ENCODE measurements at regions not wholly inside any gene's neighbourhood (a gene's known extent, or its start where the extent isn't known, plus 50 kb on each side); places are given as distances from the start of the nearest gene placed in this dataset.
"Not testable (repeated sequence)": the region's sequence is repeated elsewhere in the genome, so short reads cannot be mapped to it uniquely, and the experiment has no call there.

DNA sequence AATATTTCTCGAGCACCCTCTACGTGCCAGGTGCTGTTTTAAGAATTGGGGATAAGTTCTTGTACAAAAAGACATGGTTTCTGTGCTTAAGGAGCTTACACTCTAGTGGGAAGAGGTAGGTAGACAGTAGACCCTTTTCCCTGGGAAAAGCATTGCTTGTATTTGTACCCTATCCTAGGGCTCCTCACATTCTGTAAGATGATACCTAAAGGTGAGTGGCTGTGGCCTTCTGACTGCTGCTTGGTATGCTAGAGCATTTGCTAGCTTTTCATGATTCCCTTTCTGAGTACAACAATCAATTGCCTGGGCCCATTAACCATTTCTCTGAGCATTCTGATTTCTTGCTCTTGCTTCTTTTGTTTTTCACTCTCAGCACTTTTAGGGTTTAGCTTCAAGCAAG, 286.6 kb downstream of the ZIC3 start:
- in situ Hi-C loops (cut with MboI; ENCODE audit: low sequenced_read_pairs, unreplicated experiment): no loop called here
- TF ChIP-seq, protein P1, sequence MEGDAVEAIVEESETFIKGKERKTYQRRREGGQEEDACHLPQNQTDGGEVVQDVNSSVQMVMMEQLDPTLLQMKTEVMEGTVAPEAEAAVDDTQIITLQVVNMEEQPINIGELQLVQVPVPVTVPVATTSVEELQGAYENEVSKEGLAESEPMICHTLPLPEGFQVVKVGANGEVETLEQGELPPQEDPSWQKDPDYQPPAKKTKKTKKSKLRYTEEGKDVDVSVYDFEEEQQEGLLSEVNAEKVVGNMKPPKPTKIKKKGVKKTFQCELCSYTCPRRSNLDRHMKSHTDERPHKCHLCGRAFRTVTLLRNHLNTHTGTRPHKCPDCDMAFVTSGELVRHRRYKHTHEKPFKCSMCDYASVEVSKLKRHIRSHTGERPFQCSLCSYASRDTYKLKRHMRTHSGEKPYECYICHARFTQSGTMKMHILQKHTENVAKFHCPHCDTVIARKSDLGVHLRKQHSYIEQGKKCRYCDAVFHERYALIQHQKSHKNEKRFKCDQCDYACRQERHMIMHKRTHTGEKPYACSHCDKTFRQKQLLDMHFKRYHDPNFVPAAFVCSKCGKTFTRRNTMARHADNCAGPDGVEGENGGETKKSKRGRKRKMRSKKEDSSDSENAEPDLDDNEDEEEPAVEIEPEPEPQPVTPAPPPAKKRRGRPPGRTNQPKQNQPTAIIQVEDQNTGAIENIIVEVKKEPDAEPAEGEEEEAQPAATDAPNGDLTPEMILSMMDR (IDR thresholded peaks at IDR 0.05; ENCODE audit: borderline replicate concordance, control extremely low read depth, extremely low read depth, insufficient read depth, missing control alignments): no peak
- DNase-seq (ENCODE audit: low spot score): no peak

DNA sequence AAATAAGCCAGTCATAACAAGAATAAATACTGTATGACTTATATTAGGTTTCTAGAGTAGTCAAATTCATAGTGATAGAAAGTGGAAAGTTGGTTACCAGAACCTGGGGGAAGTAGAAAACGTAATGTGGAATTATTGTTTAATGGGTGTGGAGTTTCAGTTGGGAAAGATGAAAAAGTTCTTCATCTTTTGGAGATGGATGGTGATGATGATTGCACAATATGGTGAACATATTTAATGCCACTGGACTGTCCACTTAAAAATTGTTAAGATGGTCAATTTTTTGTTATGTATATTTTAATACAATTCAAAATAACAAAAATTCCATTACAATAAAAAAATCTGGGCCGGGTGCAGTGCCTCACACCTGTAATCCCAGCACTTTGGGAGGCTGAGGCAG, 289.6 kb downstream of the ZIC3 start:
- TF ChIP-seq, protein P1 (IDR thresholded peaks at IDR 0.05; ENCODE audit: borderline replicate concordance, control extremely low read depth, extremely low read depth, insufficient read depth, missing control alignments): no peak
- DNase-seq (ENCODE audit: low spot score): no peak
- in situ Hi-C loops (cut with MboI; ENCODE audit: low sequenced_read_pairs, unreplicated experiment): no loop called here

DNA sequence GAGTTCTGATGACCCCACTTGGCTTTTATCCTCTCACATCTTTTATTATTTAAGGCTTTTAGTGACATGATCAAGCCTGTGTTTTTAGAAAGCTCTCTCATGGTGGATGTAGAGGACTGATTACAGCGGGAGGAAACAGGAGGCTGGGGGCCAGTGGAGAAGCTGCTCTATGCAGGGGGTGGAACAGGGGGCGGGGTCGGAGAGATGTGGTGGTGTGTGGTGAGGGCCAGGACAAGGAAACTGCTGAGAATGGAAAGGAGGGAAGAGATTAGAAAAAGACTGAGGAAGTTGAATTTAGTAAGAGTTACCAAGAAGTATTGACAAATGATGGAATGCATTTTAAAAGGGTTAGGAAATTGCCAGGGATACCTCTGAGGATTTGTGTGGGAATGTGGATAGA, 292.2 kb downstream of the ZIC3 start:
- TF ChIP-seq, protein P1 (IDR thresholded peaks at IDR 0.05; ENCODE audit: borderline replicate concordance, control extremely low read depth, extremely low read depth, insufficient read depth, missing control alignments): no peak

DNA sequence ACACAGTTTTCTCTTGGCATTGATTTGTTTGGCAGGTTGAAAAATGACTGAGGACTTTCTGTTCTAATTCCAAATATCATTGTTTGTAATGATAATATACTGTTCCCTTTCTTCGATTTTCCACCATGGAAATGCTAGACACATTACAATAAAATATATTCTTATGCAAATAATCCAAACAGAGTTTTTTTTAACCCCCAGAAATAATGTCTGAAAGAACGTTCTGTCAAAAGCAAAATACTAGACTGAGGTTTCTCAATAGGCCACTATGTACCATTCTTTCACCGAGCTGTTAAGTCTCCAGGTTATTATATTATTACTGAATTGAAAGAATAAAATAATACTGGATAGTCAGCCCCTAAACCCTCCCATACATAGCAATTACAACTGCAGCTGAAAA, 312.5 kb downstream of the ZIC3 start:
- no peak for DNase-seq (ENCODE audit: low spot score)
- in situ Hi-C loops (cut with MboI; ENCODE audit: low sequenced_read_pairs, unreplicated experiment): no loop called here
- TF ChIP-seq, protein P1 (IDR thresholded peaks at IDR 0.05; ENCODE audit: borderline replicate concordance, control extremely low read depth, extremely low read depth, insufficient read depth, missing control alignments): no peak

More for the DNA sequence above, 292.2 kb downstream of the ZIC3 start:
- no peak for DNase-seq (ENCODE audit: low spot score)
- in situ Hi-C loops (cut with MboI; ENCODE audit: low sequenced_read_pairs, unreplicated experiment): no loop called here

DNA sequence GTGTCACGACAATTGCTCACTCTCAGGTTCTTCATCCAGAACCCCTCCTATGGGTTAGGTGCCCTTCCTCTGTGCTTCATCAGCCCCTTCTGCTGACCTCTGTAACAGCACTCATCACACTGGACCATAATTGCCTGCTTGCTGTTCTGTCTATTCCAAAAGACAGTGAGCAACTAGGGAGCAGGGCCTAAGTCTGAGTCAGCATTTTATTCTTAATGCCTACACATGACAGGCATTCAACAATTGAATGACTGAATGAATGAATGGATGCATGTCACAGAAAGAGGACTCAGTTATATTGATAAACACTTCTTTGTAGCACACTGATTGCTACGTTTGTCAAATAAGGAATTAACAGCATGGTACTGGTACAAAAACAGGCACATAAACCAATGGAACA, 317.0 kb downstream of the ZIC3 start:
- in situ Hi-C loops (cut with MboI; ENCODE audit: low sequenced_read_pairs, unreplicated experiment): no loop called here
- DNase-seq (ENCODE audit: low spot score): no peak
- TF ChIP-seq, protein P1 (IDR thresholded peaks at IDR 0.05; ENCODE audit: borderline replicate concordance, control extremely low read depth, extremely low read depth, insufficient read depth, missing control alignments): no peak

DNA sequence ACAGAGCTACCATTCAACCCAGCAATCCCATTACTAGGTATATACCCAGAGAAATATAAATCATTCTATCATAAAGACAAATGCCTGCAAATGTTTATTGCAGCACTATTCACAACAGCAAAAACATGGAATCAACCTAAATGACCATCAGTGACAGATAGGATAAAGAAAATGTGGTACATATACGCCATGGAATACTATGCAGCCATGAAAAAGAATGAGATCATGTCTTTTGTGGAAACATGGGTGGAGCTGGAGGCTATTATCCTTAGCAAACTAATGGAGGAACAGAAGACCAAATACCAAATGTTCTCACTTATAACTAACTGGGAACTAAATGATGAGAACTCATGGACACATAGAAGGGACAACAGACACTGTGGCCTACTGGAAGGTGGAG, 318.9 kb downstream of the ZIC3 start:
- in situ Hi-C loops (cut with MboI; ENCODE audit: low sequenced_read_pairs, unreplicated experiment); DNase-seq (ENCODE audit: low spot score): not testable (repeated sequence)

DNA sequence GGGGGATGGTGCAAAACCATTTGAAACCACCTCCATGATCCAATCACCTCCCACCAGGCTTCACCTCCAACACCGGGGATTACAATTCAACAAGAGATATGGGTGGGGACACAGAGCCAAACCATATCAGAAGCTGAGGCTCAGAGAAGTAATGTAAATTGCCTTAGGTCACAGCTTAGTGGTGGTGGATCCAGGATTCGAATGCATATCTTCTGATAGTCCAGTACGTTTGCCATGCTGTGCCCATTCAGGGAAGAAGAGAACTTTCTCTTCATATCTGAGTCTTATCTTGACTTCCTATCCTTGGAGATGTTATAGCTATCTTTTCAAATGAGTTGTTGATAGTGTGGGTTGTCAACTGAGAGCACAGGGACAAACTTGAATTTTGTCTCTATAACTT, 325.5 kb downstream of the ZIC3 start:
- DNase-seq (ENCODE audit: low spot score): no peak
- TF ChIP-seq, protein P1 (IDR thresholded peaks at IDR 0.05; ENCODE audit: borderline replicate concordance, control extremely low read depth, extremely low read depth, insufficient read depth, missing control alignments): no peak

More for the DNA sequence above, 325.5 kb downstream of the ZIC3 start:
- in situ Hi-C loops (cut with MboI; ENCODE audit: low sequenced_read_pairs, unreplicated experiment): no loop called here
